ENCODE measurements at regions not wholly inside any gene's neighbourhood (a gene's known extent, or its start where the extent isn't known, plus 50 kb on each side); places are given as distances from the start of the nearest gene placed in this dataset.
"Not testable (repeated sequence)": the region's sequence is repeated elsewhere in the genome, so short reads cannot be mapped to it uniquely, and the experiment has no call there.

GRCh38 chr20:30511322-30512030, 746.0 kb upstream of the DEFB115 start:
- Histone ChIP-seq H3K4me3 (ENCODE audit: low read depth, low read length) (no peak overlapping the region), H3K27me3 (replicated peaks; ENCODE audit: control insufficient read depth, insufficient read depth, low read length) (no peaks in the 10 kb centered on the region), H3K4me1 (no peaks in the 10 kb centered on the region), H3K9me3 (peaks cover 16% of the 10 kb centered on the region; the same call in 1 of the 2 replicates), H3K36me3 (ENCODE audit: control insufficient read depth, insufficient read depth, low read length) (no peaks in the 10 kb centered on the region)
- BruUV-seq (replicated peaks): no TSS peak
- H3K4me1 Mint-ChIP-seq (ENCODE audit: low read depth, unreplicated experiment): no peaks in the 10 kb centered on the region
- no peak for DNase-seq
- H3K36me3 Mint-ChIP-seq (ENCODE audit: insufficient read depth, unreplicated experiment): no peaks in the 10 kb centered on the region
- H3K4me3 Mint-ChIP-seq (ENCODE audit: unreplicated experiment): no peak overlapping the region
- H3K27me3 Mint-ChIP-seq (ENCODE audit: insufficient read depth, unreplicated experiment): peaks cover 5% of the 10 kb centered on the region
- no peak overlapping the region for H3K27ac Mint-ChIP-seq (ENCODE audit: unreplicated experiment)
- ChIA-PET POLR2A (no interaction called here), CTCF (no interaction called here)
- intact Hi-C loops (cut with micrococcal nuclease; ENCODE audit: unreplicated experiment): no loop called here
- no peak for TF ChIP-seq CTCF (IDR thresholded peaks at IDR 0.05; ENCODE audit: insufficient read depth in 1 of 2, low read depth in 1 of 2, low read length in 1 of 2, severe bottlenecking in 1 of 2, unreplicated experiment in 1 of 2)
- peaks cover 50% of the 10 kb centered on the region for H3K9me3 Mint-ChIP-seq (ENCODE audit: unreplicated experiment)

GRCh38 chr20:30513050-30513628, 744.3 kb upstream of the DEFB115 start:
- H3K9me3 Mint-ChIP-seq (ENCODE audit: unreplicated experiment): peaks cover 40% of the 10 kb centered on the region
- BruUV-seq (replicated peaks): no TSS peak
- no peak overlapping the region for H3K4me3 Mint-ChIP-seq (ENCODE audit: unreplicated experiment)
- Histone ChIP-seq H3K4me3 (ENCODE audit: low read depth, low read length) (no peak overlapping the region), H3K36me3 (ENCODE audit: control insufficient read depth, insufficient read depth, low read length) (no peaks in the 10 kb centered on the region), H3K27me3 (replicated peaks; ENCODE audit: control insufficient read depth, insufficient read depth, low read length) (no peaks in the 10 kb centered on the region), H3K4me1 (no peaks in the 10 kb centered on the region), H3K9me3 (peaks cover 16% of the 10 kb centered on the region; the same call in 1 of the 2 replicates)
- POLR2A ChIA-PET: no interaction called here
- intact Hi-C loops (cut with micrococcal nuclease; ENCODE audit: unreplicated experiment): no loop called here
- no peak for TF ChIP-seq CTCF (IDR thresholded peaks at IDR 0.05; ENCODE audit: insufficient read depth in 1 of 2, low read depth in 1 of 2, low read length in 1 of 2, severe bottlenecking in 1 of 2, unreplicated experiment in 1 of 2)
- peaks cover 5% of the 10 kb centered on the region for H3K27me3 Mint-ChIP-seq (ENCODE audit: insufficient read depth, unreplicated experiment)
- H3K36me3 Mint-ChIP-seq (ENCODE audit: insufficient read depth, unreplicated experiment): no peaks in the 10 kb centered on the region
- H3K4me1 Mint-ChIP-seq (ENCODE audit: low read depth, unreplicated experiment): no peaks in the 10 kb centered on the region
- CTCF ChIA-PET: no interaction called here
- H3K27ac Mint-ChIP-seq (ENCODE audit: unreplicated experiment): no peak overlapping the region
- no peak for DNase-seq

GRCh38 chr20:30515915-30516314, 741.5 kb upstream of the DEFB115 start:
- H3K4me3 ChIP-seq (ENCODE audit: low read depth, low read length); intact Hi-C loops (cut with micrococcal nuclease; ENCODE audit: unreplicated experiment); DNase-seq; H3K4me3 Mint-ChIP-seq (ENCODE audit: unreplicated experiment); H3K4me1 Mint-ChIP-seq (ENCODE audit: low read depth, unreplicated experiment); POLR2A ChIA-PET; H3K27ac Mint-ChIP-seq (ENCODE audit: unreplicated experiment); H3K27me3 ChIP-seq (replicated peaks; ENCODE audit: control insufficient read depth, insufficient read depth, low read length); H3K4me1 ChIP-seq; BruUV-seq (replicated peaks); H3K36me3 ChIP-seq (ENCODE audit: control insufficient read depth, insufficient read depth, low read length); H3K36me3 Mint-ChIP-seq (ENCODE audit: insufficient read depth, unreplicated experiment); CTCF ChIA-PET; H3K27me3 Mint-ChIP-seq (ENCODE audit: insufficient read depth, unreplicated experiment): not testable (repeated sequence)
- peaks cover 16% of the 10 kb centered on the region; the same call in 1 of the 2 replicates for H3K9me3 ChIP-seq
- peaks cover 19% of the 10 kb centered on the region for H3K9me3 Mint-ChIP-seq (ENCODE audit: unreplicated experiment)

GRCh38 chr20:30518906-30519305, 738.6 kb upstream of the DEFB115 start:
- peaks cover 13% of the 10 kb centered on the region for H3K9me3 Mint-ChIP-seq (ENCODE audit: unreplicated experiment)
- POLR2A ChIA-PET; BruUV-seq (replicated peaks); H3K4me3 Mint-ChIP-seq (ENCODE audit: unreplicated experiment); H3K27me3 Mint-ChIP-seq (ENCODE audit: insufficient read depth, unreplicated experiment); H3K36me3 ChIP-seq (ENCODE audit: control insufficient read depth, insufficient read depth, low read length); CTCF ChIA-PET; DNase-seq; H3K27ac Mint-ChIP-seq (ENCODE audit: unreplicated experiment); H3K4me3 ChIP-seq (ENCODE audit: low read depth, low read length); H3K4me1 Mint-ChIP-seq (ENCODE audit: low read depth, unreplicated experiment); H3K4me1 ChIP-seq; intact Hi-C loops (cut with micrococcal nuclease; ENCODE audit: unreplicated experiment); H3K36me3 Mint-ChIP-seq (ENCODE audit: insufficient read depth, unreplicated experiment); H3K27me3 ChIP-seq (replicated peaks; ENCODE audit: control insufficient read depth, insufficient read depth, low read length); H3K9me3 ChIP-seq: not testable (repeated sequence)

- CTCF ChIA-PET; H3K9me3 ChIP-seq; POLR2A ChIA-PET; H3K4me1 ChIP-seq; DNase-seq; H3K27ac Mint-ChIP-seq (ENCODE audit: unreplicated experiment); H3K36me3 Mint-ChIP-seq (ENCODE audit: insufficient read depth, unreplicated experiment); intact Hi-C loops (cut with micrococcal nuclease; ENCODE audit: unreplicated experiment); H3K4me3 Mint-ChIP-seq (ENCODE audit: unreplicated experiment); H3K27me3 Mint-ChIP-seq (ENCODE audit: insufficient read depth, unreplicated experiment); H3K27me3 ChIP-seq (replicated peaks; ENCODE audit: control insufficient read depth, insufficient read depth, low read length); H3K4me1 Mint-ChIP-seq (ENCODE audit: low read depth, unreplicated experiment); H3K36me3 ChIP-seq (ENCODE audit: control insufficient read depth, insufficient read depth, low read length); H3K4me3 ChIP-seq (ENCODE audit: low read depth, low read length); H3K9me3 Mint-ChIP-seq (ENCODE audit: unreplicated experiment); BruUV-seq (replicated peaks): not testable (repeated sequence)
Measured at GRCh38 chr20:30521686-30522415, 735.6 kb upstream of the DEFB115 start.

Data from Caco-2 (cell line).